H9 (cell line): ENCODE measurements at regions not wholly inside any gene's neighbourhood (a gene's known extent, or its start where the extent isn't known, plus 50 kb on each side); places are given as distances from the start of the nearest gene placed in this dataset.

Source experiments
- DNase-seq: peaks from one replicate; pipeline ENCODE4 v3.0.0-alpha.2; 2017
- H2AFZ ChIP-seq: one replicate; pipeline ENCODE4 v1.6.1; 2013; ENCODE audit warnings: mild to moderate bottlenecking, low read length, control low read depth, moderate library complexity
- H2AK5ac ChIP-seq: 2 replicates; pipeline ENCODE4 v1.6.1; 2013; ENCODE audit warnings: low read length, control low read depth, mixed read lengths; ENCODE audit not compliant: insufficient read length
- H2BK120ac ChIP-seq: one replicate; pipeline ENCODE4 v1.6.1; 2013; ENCODE audit warnings: low read depth, mild to moderate bottlenecking, low read length, control low read depth, inconsistent platforms; ENCODE audit not compliant: poor library complexity, severe bottlenecking
- H2BK12ac ChIP-seq: 2 replicates; pipeline ENCODE4 v1.6.1; 2013; ENCODE audit warnings: low read length, control low read depth, mixed read lengths, low read depth; ENCODE audit not compliant: insufficient read length
- H2BK15ac ChIP-seq: 2 replicates; pipeline ENCODE4 v1.6.1; 2013; ENCODE audit warnings: low read depth, low read length, control low read depth
- H2BK20ac ChIP-seq: one replicate; pipeline ENCODE4 v1.6.1; 2013; ENCODE audit warnings: low read depth, mild to moderate bottlenecking, low read length, control low read depth, inconsistent platforms; ENCODE audit not compliant: poor library complexity, severe bottlenecking
- H2BK5ac ChIP-seq: 2 replicates; pipeline ENCODE4 v1.6.1; 2013; ENCODE audit warnings: low read length, control low read depth, mixed read lengths; ENCODE audit not compliant: insufficient read length
- H3K14ac ChIP-seq: 2 replicates; pipeline ENCODE4 v1.6.1; 2013; ENCODE audit warnings: low read length, control low read depth; ENCODE audit not compliant: insufficient read depth
- H3K18ac ChIP-seq: 2 replicates; pipeline ENCODE4 v1.6.1; 2013; ENCODE audit warnings: low read depth, mild to moderate bottlenecking, mixed read lengths, low read length, control low read depth; ENCODE audit not compliant: insufficient read length
- H3K23ac ChIP-seq: 2 replicates; pipeline ENCODE4 v1.6.1; 2013; ENCODE audit warnings: low read length, control low read depth, mixed read lengths, low read depth; ENCODE audit not compliant: insufficient read length
- H3K23me2 ChIP-seq: 2 replicates; pipeline ENCODE4 v1.6.1; 2013; ENCODE audit warnings: low read depth, mild to moderate bottlenecking, mixed read lengths, low read length, control low read depth; ENCODE audit not compliant: insufficient read length, poor library complexity, severe bottlenecking
- H3K27ac ChIP-seq: 2 replicates; pipeline ENCODE4 v1.5.1; 2013; ENCODE audit warnings: low read length, control low read depth, mixed read lengths, low read depth; ENCODE audit not compliant: insufficient read length
- H3K27me3 ChIP-seq: 2 replicates; pipeline ENCODE4 v1.6.1; 2013; ENCODE audit warnings: low read length, control low read depth, inconsistent platforms; ENCODE audit not compliant: insufficient read depth
- H3K4ac ChIP-seq: 2 replicates; pipeline ENCODE4 v1.6.1; 2013; ENCODE audit warnings: low read depth, mild to moderate bottlenecking, control low read depth, inconsistent platforms, low read length, moderate library complexity
- H3K4me1 ChIP-seq: 2 replicates; pipeline ENCODE4 v1.6.1; 2013; ENCODE audit warnings: low read length, control low read depth, inconsistent platforms; ENCODE audit not compliant: insufficient read depth
- H3K4me2 ChIP-seq: 2 replicates; pipeline ENCODE4 v1.6.1; 2013; ENCODE audit warnings: low read length, control low read depth, mixed read lengths; ENCODE audit not compliant: insufficient read length, insufficient read depth
- H3K56ac ChIP-seq: 2 replicates; pipeline ENCODE4 v1.6.1; 2013; ENCODE audit warnings: low read depth, mild to moderate bottlenecking, mixed read lengths, low read length, control low read depth; ENCODE audit not compliant: insufficient read length
- H3K79me1 ChIP-seq: 2 replicates; pipeline ENCODE4 v1.6.1; 2013; ENCODE audit warnings: low read depth, mild to moderate bottlenecking, moderate library complexity, low read length, control low read depth, inconsistent platforms; ENCODE audit not compliant: insufficient read depth, poor library complexity, severe bottlenecking
- H3K79me2 ChIP-seq: 2 replicates; pipeline ENCODE4 v1.6.1; 2013; ENCODE audit warnings: low read length, control low read depth, inconsistent platforms; ENCODE audit not compliant: insufficient read depth
- H3K9ac ChIP-seq: 2 replicates; pipeline ENCODE4 v1.6.1; 2013; ENCODE audit warnings: low read length, control low read depth, mixed read lengths; ENCODE audit not compliant: insufficient read length; ENCODE audit errors: extremely low read depth
- H3K9me3 ChIP-seq: one replicate; pipeline ENCODE4 v1.6.1; 2013; ENCODE audit warnings: low read depth, low read length, inconsistent platforms; ENCODE audit not compliant: control insufficient read depth
- H3T11ph ChIP-seq: one replicate; pipeline ENCODE4 v1.6.1; 2013; ENCODE audit warnings: mild to moderate bottlenecking, low read length, control low read depth, inconsistent platforms
- H4K20me1 ChIP-seq: one replicate; pipeline ENCODE4 v1.6.1; 2013; ENCODE audit not compliant: control insufficient read depth, insufficient read length, insufficient read depth
- H4K5ac ChIP-seq: 2 replicates; pipeline ENCODE4 v1.6.1; 2013; ENCODE audit warnings: low read depth, mild to moderate bottlenecking, mixed read lengths, low read length, control low read depth; ENCODE audit not compliant: insufficient read length
- H4K8ac ChIP-seq: replicated peaks from 2 replicates; pipeline ENCODE4 v1.6.1; 2013; ENCODE audit warnings: low read length, control low read depth, mixed read lengths, low read depth; ENCODE audit not compliant: insufficient read length
- H4K91ac ChIP-seq: 2 replicates; pipeline ENCODE4 v1.6.1; 2013; ENCODE audit warnings: low read depth, mild to moderate bottlenecking, moderate library complexity, mixed read lengths, low read length, control low read depth; ENCODE audit not compliant: insufficient read length
- H3K27ac Mint-ChIP-seq, 3 experiments: 2 replicates in 2 of 3; 3 replicates in 1 of 3; pipeline ENCODE4 v1.8.0; 2020 to 2021; ENCODE audit warnings: mixed read lengths in 3 of 3, mild to moderate bottlenecking in 1 of 3, moderate library complexity in 1 of 3
- H3K27me3 Mint-ChIP-seq: 2 replicates; pipeline ENCODE4 v1.8.0; 2021; ENCODE audit warnings: low read depth, mild to moderate bottlenecking, moderate library complexity, mixed read lengths
- H3K36me3 Mint-ChIP-seq, 3 experiments: 2 replicates in 2 of 3; 3 replicates in 1 of 3; pipeline ENCODE4 v1.8.0; 2020 to 2021; ENCODE audit warnings: low read depth in 3 of 3, mixed read lengths in 3 of 3; ENCODE audit not compliant: insufficient read depth in 1 of 3
- H3K4me1 Mint-ChIP-seq, 2 experiments: 2 replicates each; pipeline ENCODE4 v1.8.0; 2020; ENCODE audit warnings: mixed read lengths in 2 of 2
- H3K4me3 Mint-ChIP-seq, 2 experiments: 2 replicates in 1 of 2; 3 replicates in 1 of 2; pipeline ENCODE4 v1.8.0; 2020 to 2021; ENCODE audit warnings: mild to moderate bottlenecking in 2 of 2, mixed read lengths in 2 of 2, moderate library complexity in 1 of 2
- H3K9me3 Mint-ChIP-seq, 2 experiments: 2 replicates in 1 of 2; 3 replicates in 1 of 2; pipeline ENCODE4 v1.8.0; 2020; ENCODE audit warnings: mild to moderate bottlenecking in 2 of 2, mixed read lengths in 2 of 2, moderate library complexity in 1 of 2
- CTCF ChIP-seq: fragments of 200-600 bp; sonication (generic); conservative IDR thresholded peaks from 3 replicates; pipeline ENCODE4 v1.8.0; 2021; ENCODE audit warnings: antibody characterized with exemption, mild to moderate bottlenecking
- WGBS: extraction: QIAGEN DNeasy Blood & Tissue Kit; methylation state at CpG from one replicate; pipeline ENCODE4 v1.1.7; 2013; ENCODE audit warnings: missing lambda C conversion rate, low lambda C conversion rate, mixed read lengths; ENCODE audit not compliant: insufficient read length; ENCODE audit errors: extremely low coverage; 5-methylcytosine and 5-hydroxymethylcytosine counted together

- no CpG with 5 or more reads among the region's 11 CpGs for WGBS
- H3K27me3 Mint-ChIP-seq: peaks cover 44% of the 10 kb centered on the region
- Histone ChIP-seq H3K23me2 (peaks cover 14% of the 10 kb centered on the region), H2BK12ac (no peak overlapping the region), H4K8ac (no peak overlapping the region), H3K56ac (no peak overlapping the region), H2BK15ac (no peak overlapping the region), H3K9me3 (no peaks in the 10 kb centered on the region), H3K27ac (no peak overlapping the region), H3K4me2 (no peak overlapping the region), H3K79me2 (no peaks in the 10 kb centered on the region), H3T11ph (no peak overlapping the region), H3K14ac (no peak overlapping the region), H3K18ac (no peak overlapping the region), H3K79me1 (no peaks in the 10 kb centered on the region), H2BK120ac (no peak overlapping the region), H2AFZ (no peak overlapping the region), H3K4ac (no peak overlapping the region), H2BK20ac (no peak overlapping the region), H3K4me1 (no peaks in the 10 kb centered on the region; the same call in 1 of the 2 replicates), H4K20me1 (no peaks in the 10 kb centered on the region), H3K27me3 (peaks cover 4% of the 10 kb centered on the region; the same call in 1 of the 2 replicates), H4K91ac (no peak overlapping the region), H4K5ac (no peak overlapping the region), H3K9ac (no peak overlapping the region), H2BK5ac (no peak overlapping the region), H2AK5ac (no peak overlapping the region), H3K23ac (no peak overlapping the region)
- peaks cover 11 to 19% of the 10 kb centered on the region in 2 experiments for H3K4me1 Mint-ChIP-seq
- H3K27ac Mint-ChIP-seq: no peak overlapping the region
- H3K9me3 Mint-ChIP-seq: no peaks in the 10 kb centered on the region
- TF ChIP-seq CTCF: no peak
- peak overlapping the region; percentile 24 to 26; a peak in 2 of 5 replicates for H3K4me3 Mint-ChIP-seq
- peak; percentile 70 for DNase-seq
- H3K36me3 Mint-ChIP-seq: no peaks in the 10 kb centered on the region
These were observed 210.6 kb downstream of the TFCP2L1 start for GRCh38 chr2:121074293-121074932.
